ENCODE measurements at regions not wholly inside any gene's neighbourhood (a gene's known extent, or its start where the extent isn't known, plus 50 kb on each side); places are given as distances from the start of the nearest gene placed in this dataset.

DNA sequence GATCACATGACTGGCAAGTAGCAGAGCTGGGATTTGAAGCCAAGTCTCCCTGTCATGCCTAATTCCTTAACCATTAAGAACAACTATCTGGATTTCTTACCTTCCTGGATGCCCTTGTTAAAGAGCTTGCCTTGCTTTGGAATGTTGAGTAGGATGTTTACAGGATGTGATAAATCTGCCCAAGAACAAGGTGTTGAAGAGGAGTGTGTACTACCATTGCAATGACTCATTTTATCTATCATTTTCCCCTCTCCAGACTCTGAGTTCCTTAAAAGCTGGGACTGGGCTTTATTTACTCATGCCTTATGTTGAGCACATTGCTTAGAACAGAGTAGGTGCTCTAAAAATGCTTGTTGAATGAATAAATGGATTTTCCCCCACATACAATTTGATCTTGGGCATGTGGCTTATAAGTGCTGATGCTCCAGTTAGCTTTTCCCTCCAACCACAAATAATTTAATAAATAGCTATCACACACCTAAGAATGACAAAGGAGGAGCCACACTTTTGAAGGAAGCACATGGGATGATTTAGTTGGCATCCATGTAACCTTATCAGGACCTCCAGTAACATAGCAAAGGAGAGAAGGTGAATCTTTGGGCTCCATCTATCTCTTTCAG, 268.6 kb upstream of the SESN3 start:
- peaks cover 5% of the 10 kb centered on the region for H3K4me1 Mint-ChIP-seq (ENCODE audit: low read depth)
- no peak overlapping the region for H3K27ac Mint-ChIP-seq
- peaks cover 3% of the 10 kb centered on the region for H3K36me3 Mint-ChIP-seq (ENCODE audit: low read depth)
- peaks cover 3% of the 10 kb centered on the region for H3K9me3 Mint-ChIP-seq
- H3K4me3 Mint-ChIP-seq = no peak overlapping the region
- H3K27me3 Mint-ChIP-seq = no peaks in the 10 kb centered on the region

DNA sequence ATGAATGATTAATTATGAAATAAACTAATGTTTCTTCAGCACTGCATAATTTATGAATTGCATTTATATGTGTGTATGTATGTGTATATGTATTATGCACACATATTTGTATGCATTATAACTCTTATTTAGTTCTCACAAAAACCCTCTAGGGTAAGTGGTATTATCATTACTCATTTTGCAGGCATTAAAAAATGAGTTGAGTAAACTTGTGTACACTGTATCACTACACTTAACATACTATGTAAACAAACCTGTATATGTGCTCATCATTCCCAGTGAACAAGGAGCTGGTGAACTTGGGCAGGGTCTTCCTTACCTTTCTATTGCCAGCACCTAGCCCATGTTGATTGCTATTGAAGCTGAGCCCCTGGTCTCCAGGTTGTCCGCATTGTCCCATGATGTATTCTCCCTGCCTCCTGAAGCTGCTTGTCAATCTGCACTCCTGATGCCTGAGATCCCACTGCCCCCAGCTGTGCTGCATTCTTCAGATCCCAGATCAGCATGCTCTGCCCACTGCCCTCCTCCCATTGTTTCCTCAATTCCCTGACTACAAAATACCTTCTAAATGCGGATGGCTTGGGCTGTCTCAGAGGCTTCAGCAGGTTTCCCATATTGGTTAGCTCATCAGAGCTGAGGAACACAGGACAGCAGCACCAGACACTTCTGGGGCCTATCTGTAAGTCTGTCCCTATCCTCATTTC, 267.9 kb upstream of the SESN3 start:
- no peak overlapping the region for H3K4me3 Mint-ChIP-seq
- peaks cover 8% of the 10 kb centered on the region for H3K9me3 Mint-ChIP-seq
- H3K27me3 Mint-ChIP-seq = no peaks in the 10 kb centered on the region
- peaks cover 5% of the 10 kb centered on the region for H3K4me1 Mint-ChIP-seq (ENCODE audit: low read depth)
- H3K27ac Mint-ChIP-seq = no peak overlapping the region
- H3K36me3 Mint-ChIP-seq (ENCODE audit: low read depth) = peaks cover 3% of the 10 kb centered on the region

GRCh38 chr11:95496901-95497300, 265.9 kb upstream of the SESN3 start:
- Mint-ChIP-seq H3K27ac (no peak overlapping the region), H3K36me3 (ENCODE audit: low read depth) (peaks cover 3% of the 10 kb centered on the region), H3K27me3 (no peaks in the 10 kb centered on the region), H3K4me3 (no peak overlapping the region), H3K4me1 (ENCODE audit: low read depth) (peaks cover 5% of the 10 kb centered on the region), H3K9me3 (peaks cover 8% of the 10 kb centered on the region)

- H3K4me1 Mint-ChIP-seq (ENCODE audit: low read depth) = peaks cover 5% of the 10 kb centered on the region
- no peak overlapping the region for H3K27ac Mint-ChIP-seq
- no peak overlapping the region for H3K4me3 Mint-ChIP-seq
- H3K27me3 Mint-ChIP-seq = no peaks in the 10 kb centered on the region
- H3K36me3 Mint-ChIP-seq (ENCODE audit: low read depth) = peaks cover 3% of the 10 kb centered on the region
- H3K9me3 Mint-ChIP-seq = peaks cover 8% of the 10 kb centered on the region
These were observed 264.7 kb upstream of the SESN3 start for GRCh38 chr11:95495706-95496105.

GRCh38 chr11:95494856-95495255, 263.9 kb upstream of the SESN3 start:
- no peaks in the 10 kb centered on the region for H3K27me3 Mint-ChIP-seq
- no peak overlapping the region for H3K4me3 Mint-ChIP-seq
- H3K9me3 Mint-ChIP-seq = peaks cover 8% of the 10 kb centered on the region
- no peak overlapping the region for H3K27ac Mint-ChIP-seq
- H3K4me1 Mint-ChIP-seq (ENCODE audit: low read depth) = peaks cover 2% of the 10 kb centered on the region
- peaks cover 3% of the 10 kb centered on the region for H3K36me3 Mint-ChIP-seq (ENCODE audit: low read depth)

- H3K9me3 Mint-ChIP-seq = peaks cover 8% of the 10 kb centered on the region
- no peak overlapping the region for H3K4me3 Mint-ChIP-seq
- H3K4me1 Mint-ChIP-seq (ENCODE audit: low read depth) = no peaks in the 10 kb centered on the region
- H3K27me3 Mint-ChIP-seq = no peaks in the 10 kb centered on the region
- H3K36me3 Mint-ChIP-seq (ENCODE audit: low read depth) = peaks cover 3% of the 10 kb centered on the region
- no peak overlapping the region for H3K27ac Mint-ChIP-seq
These were observed 263.2 kb upstream of the SESN3 start for GRCh38 chr11:95494167-95494566.

GRCh38 chr11:95490625-95491024, 259.6 kb upstream of the SESN3 start:
- H3K36me3 Mint-ChIP-seq (ENCODE audit: low read depth) = peaks cover 3% of the 10 kb centered on the region
- H3K4me1 Mint-ChIP-seq (ENCODE audit: low read depth) = no peaks in the 10 kb centered on the region
- no peaks in the 10 kb centered on the region for H3K27me3 Mint-ChIP-seq
- H3K4me3 Mint-ChIP-seq = no peak overlapping the region
- H3K27ac Mint-ChIP-seq = no peak overlapping the region
- peaks cover 8% of the 10 kb centered on the region for H3K9me3 Mint-ChIP-seq

DNA sequence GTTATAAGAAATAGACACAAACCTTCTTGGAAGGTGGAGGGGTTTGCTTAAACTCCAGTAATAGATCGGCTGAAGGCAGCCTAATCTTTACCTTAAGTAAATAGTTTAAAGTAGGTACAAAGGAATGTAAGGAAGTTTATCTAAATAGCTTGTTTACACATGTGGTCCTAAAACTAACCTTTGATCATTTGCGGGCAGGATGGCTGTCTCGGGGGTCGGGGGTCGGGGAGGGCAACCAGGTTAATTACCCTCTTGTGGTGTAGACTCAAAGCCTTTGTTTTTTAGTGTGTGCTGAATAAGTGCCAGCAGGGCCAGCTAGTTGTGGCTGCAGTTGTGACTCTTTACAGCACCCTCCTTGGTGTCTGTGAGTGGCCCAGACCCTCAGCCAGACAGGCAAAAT, 256.9 kb upstream of the SESN3 start:
- Mint-ChIP-seq H3K9me3 (no peaks in the 10 kb centered on the region), H3K27ac (no peak overlapping the region), H3K27me3 (no peaks in the 10 kb centered on the region), H3K4me3 (no peak overlapping the region), H3K4me1 (ENCODE audit: low read depth) (no peaks in the 10 kb centered on the region), H3K36me3 (ENCODE audit: low read depth) (no peaks in the 10 kb centered on the region)

- Mint-ChIP-seq H3K27me3 (no peaks in the 10 kb centered on the region), H3K4me3 (no peak overlapping the region), H3K9me3 (no peaks in the 10 kb centered on the region), H3K36me3 (ENCODE audit: low read depth) (no peaks in the 10 kb centered on the region), H3K4me1 (ENCODE audit: low read depth) (no peaks in the 10 kb centered on the region), H3K27ac (no peak overlapping the region)
These were observed 256.4 kb upstream of the SESN3 start for GRCh38 chr11:95487391-95487790.

GRCh38 chr11:95486979-95487378, 256.0 kb upstream of the SESN3 start:
- Mint-ChIP-seq H3K27ac (no peak overlapping the region), H3K4me1 (ENCODE audit: low read depth) (no peaks in the 10 kb centered on the region), H3K27me3 (no peaks in the 10 kb centered on the region), H3K36me3 (ENCODE audit: low read depth) (no peaks in the 10 kb centered on the region), H3K4me3 (no peak overlapping the region), H3K9me3 (no peaks in the 10 kb centered on the region)

GRCh38 chr11:95486466-95486865, 255.5 kb upstream of the SESN3 start:
- no peaks in the 10 kb centered on the region for H3K9me3 Mint-ChIP-seq
- no peaks in the 10 kb centered on the region for H3K36me3 Mint-ChIP-seq (ENCODE audit: low read depth)
- H3K4me1 Mint-ChIP-seq (ENCODE audit: low read depth) = no peaks in the 10 kb centered on the region
- no peaks in the 10 kb centered on the region for H3K27me3 Mint-ChIP-seq
- no peak overlapping the region for H3K27ac Mint-ChIP-seq
- H3K4me3 Mint-ChIP-seq = no peak overlapping the region

DNA sequence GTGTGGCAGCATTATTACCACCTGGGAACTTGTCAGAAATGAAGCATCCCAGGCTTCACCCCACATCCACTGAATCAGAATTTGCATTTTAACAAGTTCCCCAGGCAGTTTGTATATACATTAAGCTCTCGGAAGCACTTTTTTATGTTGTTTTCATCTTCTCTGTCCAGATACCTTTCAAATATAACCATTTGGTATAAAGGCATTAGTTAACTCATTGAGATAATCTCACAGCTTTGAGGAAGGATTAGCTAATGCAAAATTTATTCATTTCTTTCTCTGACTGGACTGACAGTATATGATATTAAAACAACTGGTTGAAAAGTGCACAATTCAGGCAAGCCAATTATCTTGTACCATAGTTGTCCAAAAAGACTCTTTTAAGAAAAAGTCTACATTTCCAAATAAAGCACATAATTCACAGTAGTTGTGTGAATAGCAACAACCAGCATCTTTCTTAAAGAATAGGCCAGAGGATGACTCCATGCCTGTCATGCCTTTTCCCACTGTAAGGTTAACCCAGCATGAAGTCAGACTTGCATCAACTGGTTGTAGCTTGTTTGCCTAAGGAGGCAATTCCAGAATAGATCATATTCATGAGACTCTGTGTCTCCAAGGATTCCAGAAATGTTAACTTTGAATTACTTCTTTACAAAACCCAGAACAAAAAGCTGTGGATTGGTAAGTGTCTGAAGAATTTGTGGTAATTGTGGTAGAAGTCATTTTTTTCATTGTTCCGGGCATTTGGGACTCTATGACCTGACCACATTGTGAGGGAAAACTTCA, 254.3 kb upstream of the SESN3 start:
- Mint-ChIP-seq H3K4me3 (no peak overlapping the region), H3K4me1 (ENCODE audit: low read depth) (no peaks in the 10 kb centered on the region), H3K36me3 (ENCODE audit: low read depth) (no peaks in the 10 kb centered on the region), H3K27me3 (no peaks in the 10 kb centered on the region), H3K27ac (no peak overlapping the region), H3K9me3 (no peaks in the 10 kb centered on the region)

GRCh38 chr11:95483339-95483738, 252.3 kb upstream of the SESN3 start:
- Mint-ChIP-seq H3K27me3 (no peaks in the 10 kb centered on the region), H3K4me3 (no peak overlapping the region), H3K36me3 (ENCODE audit: low read depth) (no peaks in the 10 kb centered on the region), H3K9me3 (no peaks in the 10 kb centered on the region), H3K27ac (no peak overlapping the region), H3K4me1 (ENCODE audit: low read depth) (no peaks in the 10 kb centered on the region)

DNA sequence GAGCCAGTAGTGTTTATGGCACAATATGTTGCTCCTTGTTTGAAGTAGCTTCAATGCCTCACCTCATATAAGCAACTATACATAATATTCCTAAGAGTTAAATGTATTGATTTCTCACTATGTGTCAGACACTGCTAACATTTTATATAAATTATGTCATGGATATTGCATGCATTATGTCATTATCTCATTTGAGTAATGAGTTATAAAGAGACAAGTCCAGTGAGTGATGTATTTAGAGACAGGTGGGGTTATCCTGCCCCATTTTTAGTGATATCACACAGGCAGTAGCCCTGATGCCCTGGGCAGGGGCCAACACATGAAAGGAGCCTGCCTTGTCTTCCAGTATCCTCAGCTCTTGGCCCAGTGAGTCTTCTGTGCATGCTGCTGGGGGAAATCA, 247.0 kb upstream of the SESN3 start:
- H3K27ac Mint-ChIP-seq = no peak overlapping the region
- H3K4me1 Mint-ChIP-seq (ENCODE audit: low read depth) = no peaks in the 10 kb centered on the region
- no peak overlapping the region for H3K4me3 Mint-ChIP-seq
- H3K9me3 Mint-ChIP-seq = no peaks in the 10 kb centered on the region
- no peaks in the 10 kb centered on the region for H3K36me3 Mint-ChIP-seq (ENCODE audit: low read depth)
- no peaks in the 10 kb centered on the region for H3K27me3 Mint-ChIP-seq

GRCh38 chr11:95469258-95469657, 238.3 kb upstream of the SESN3 start:
- no peaks in the 10 kb centered on the region for H3K36me3 Mint-ChIP-seq (ENCODE audit: low read depth)
- H3K27ac Mint-ChIP-seq = no peak overlapping the region
- no peaks in the 10 kb centered on the region for H3K4me1 Mint-ChIP-seq (ENCODE audit: low read depth)
- H3K27me3 Mint-ChIP-seq = no peaks in the 10 kb centered on the region
- no peaks in the 10 kb centered on the region for H3K9me3 Mint-ChIP-seq
- no peak overlapping the region for H3K4me3 Mint-ChIP-seq

Measured in stimulated activated naive CD8-positive, alpha-beta T cell treated with anti-CD3 and anti-CD28 coated beads, Interleukin-15, Interleukin-2, amounts not matched to agents 100 ng/mL and 50 ng/mL, for 24 hours (primary cell).